ENCODE measurements at regions not wholly inside any gene's neighbourhood (a gene's known extent, or its start where the extent isn't known, plus 50 kb on each side); places are given as distances from the start of the nearest gene placed in this dataset.

- TF ChIP-seq, protein P1, sequence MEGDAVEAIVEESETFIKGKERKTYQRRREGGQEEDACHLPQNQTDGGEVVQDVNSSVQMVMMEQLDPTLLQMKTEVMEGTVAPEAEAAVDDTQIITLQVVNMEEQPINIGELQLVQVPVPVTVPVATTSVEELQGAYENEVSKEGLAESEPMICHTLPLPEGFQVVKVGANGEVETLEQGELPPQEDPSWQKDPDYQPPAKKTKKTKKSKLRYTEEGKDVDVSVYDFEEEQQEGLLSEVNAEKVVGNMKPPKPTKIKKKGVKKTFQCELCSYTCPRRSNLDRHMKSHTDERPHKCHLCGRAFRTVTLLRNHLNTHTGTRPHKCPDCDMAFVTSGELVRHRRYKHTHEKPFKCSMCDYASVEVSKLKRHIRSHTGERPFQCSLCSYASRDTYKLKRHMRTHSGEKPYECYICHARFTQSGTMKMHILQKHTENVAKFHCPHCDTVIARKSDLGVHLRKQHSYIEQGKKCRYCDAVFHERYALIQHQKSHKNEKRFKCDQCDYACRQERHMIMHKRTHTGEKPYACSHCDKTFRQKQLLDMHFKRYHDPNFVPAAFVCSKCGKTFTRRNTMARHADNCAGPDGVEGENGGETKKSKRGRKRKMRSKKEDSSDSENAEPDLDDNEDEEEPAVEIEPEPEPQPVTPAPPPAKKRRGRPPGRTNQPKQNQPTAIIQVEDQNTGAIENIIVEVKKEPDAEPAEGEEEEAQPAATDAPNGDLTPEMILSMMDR (IDR thresholded peaks at IDR 0.05), result no peak
- TF ChIP-seq POLR2A (IDR thresholded peaks at IDR 0.05) (no peak), POLR2AphosphoS5 (IDR thresholded peaks at IDR 0.05) (no peak), EP300 (IDR thresholded peaks at IDR 0.05) (no peak)
Measured at GRCh38 chr12:114284041-114284440, 121.9 kb downstream of the TBX5 start.

Data from gastroesophageal sphincter (tissue), 3 donors.